Heart right ventricle (tissue), 16 donors: ENCODE measurements at regions not wholly inside any gene's neighbourhood (a gene's known extent, or its start where the extent isn't known, plus 50 kb on each side); places are given as distances from the start of the nearest gene placed in this dataset.

Experiments
- ATAC-seq, 8 donors: fragments of 200-7000 bp; cut with Tn5 transposase; one replicate each; pipeline ENCODE4 v1.9.1; 2020; ENCODE audit warnings: mild to moderate bottlenecking in 8 of 8, moderate library complexity in 8 of 8, moderate number of reproducible peaks in 1 of 8
- DNase-seq, 2 donors: peaks; one replicate each; pipeline ENCODE4 v3.0.0-alpha.2; 2020
- H3K27ac ChIP-seq, 10 donors: fragments of 200-600 bp; sonication (generic) in 2 of 10; one replicate each; pipeline versions ENCODE4 v1.5.0 to v1.8.0; 2020 to 2022; ENCODE audit warnings: mild to moderate bottlenecking in 3 of 10
- H3K27me3 ChIP-seq, 7 donors: fragments of 200-600 bp; one replicate each; pipeline ENCODE4 v1.8.0; 2021 to 2022; ENCODE audit warnings: mild to moderate bottlenecking in 2 of 7
- H3K36me3 ChIP-seq, 9 donors: fragments of 200-600 bp; sonication (generic) in 1 of 9; one replicate each; pipeline versions ENCODE4 v1.5.0 to v1.8.0; 2020 to 2022; ENCODE audit warnings: mild to moderate bottlenecking in 2 of 9
- H3K4me1 ChIP-seq, 9 donors: fragments of 200-600 bp; sonication (generic) in 1 of 9; one replicate each; pipeline versions ENCODE4 v1.5.0 to v1.8.0; 2020 to 2022; ENCODE audit warnings: mild to moderate bottlenecking in 4 of 9
- H3K4me3 ChIP-seq, 10 donors: fragments of 200-600 bp; sonication (generic) in 2 of 10; one replicate each; pipeline versions ENCODE4 v1.5.0 to v1.8.0; 2020 to 2022; ENCODE audit warnings: mild to moderate bottlenecking in 7 of 10, moderate library complexity in 2 of 10
- H3K9me3 ChIP-seq, 11 donors: fragments of 200-600 bp in 10 of 11; sonication (generic) in 2 of 11; one replicate each; pipeline versions ENCODE4 v1.5.0 to v1.8.0; 2013 to 2022; ENCODE audit warnings: mild to moderate bottlenecking in 2 of 11, control low read depth in 1 of 11, moderate library complexity in 1 of 11
- WGBS, 2 donors: extraction: QIAGEN DNeasy Blood & Tissue Kit; methylation state at CpG; one replicate each; pipeline ENCODE4 v1.1.7; 2013; ENCODE audit warnings: inconsistent platforms in 1 of 2; 5-methylcytosine and 5-hydroxymethylcytosine counted together
- intact Hi-C, 10 donors: fragments of 100-400 bp; cut with DNase I; formaldehyde crosslinking; loops; one replicate each; pipeline versions ENCODE4 v1.11.1 to v1.14.2; 2022
- TF ChIP-seq, protein P1 (sequence below), 9 donors: fragments of 200-600 bp; sonication (generic) in 2 of 9; IDR thresholded peaks; one replicate each; pipeline versions ENCODE4 v1.5.0 to v1.8.0; 2021 to 2022; ENCODE audit warnings: antibody characterized with exemption in 9 of 9, mild to moderate bottlenecking in 5 of 9, moderate library complexity in 1 of 9
- donor health status: Arrhythmogenic right ventricular cardiomyopathy.
- donor health status: ischemic (EF 13 %, LVEDD 7.1; RV severe dilation, severe dysfunction).
- donor health status: healthy with polysubstance abuse.
- donor health status: DM: no; HTN: yes; CAD: no.
- donor health status: DM: no; HTN: no; CAD: no.
- donor health status: ischemic (EF 25% LVEDD 6.9; RV normal size, moderate dysfunction).
- donor health status: ischemic (EF 25% LVEDD 5.7; RV mildly dilated, moderate dysfunction).
- donor health status: healthy.
- donor health status: DM: yes; HTN: yes; CAD: no.
- donor health status: Ischemic cardiomyopathy.
- donor health status: ischemic (EF 35%, LVEDD 5.7; RV mildly dilated, moderate dysfunction).
- donor health status: nonischemic (EF 11% LVEDD 7.7; RV severe dilation, severe dysfunction).
- donor health status: DM: yes; HTN: yes; CAD: no.
- donor health status: PGD.
- donor health status: ischemic (EF 29% LVEDD 5.4; RV normal size, mild dysfunction).
- donor health status: nonischemic (EF 23%, LVEDD 6.1; RV moderate dilation, normal function).

DNA sequence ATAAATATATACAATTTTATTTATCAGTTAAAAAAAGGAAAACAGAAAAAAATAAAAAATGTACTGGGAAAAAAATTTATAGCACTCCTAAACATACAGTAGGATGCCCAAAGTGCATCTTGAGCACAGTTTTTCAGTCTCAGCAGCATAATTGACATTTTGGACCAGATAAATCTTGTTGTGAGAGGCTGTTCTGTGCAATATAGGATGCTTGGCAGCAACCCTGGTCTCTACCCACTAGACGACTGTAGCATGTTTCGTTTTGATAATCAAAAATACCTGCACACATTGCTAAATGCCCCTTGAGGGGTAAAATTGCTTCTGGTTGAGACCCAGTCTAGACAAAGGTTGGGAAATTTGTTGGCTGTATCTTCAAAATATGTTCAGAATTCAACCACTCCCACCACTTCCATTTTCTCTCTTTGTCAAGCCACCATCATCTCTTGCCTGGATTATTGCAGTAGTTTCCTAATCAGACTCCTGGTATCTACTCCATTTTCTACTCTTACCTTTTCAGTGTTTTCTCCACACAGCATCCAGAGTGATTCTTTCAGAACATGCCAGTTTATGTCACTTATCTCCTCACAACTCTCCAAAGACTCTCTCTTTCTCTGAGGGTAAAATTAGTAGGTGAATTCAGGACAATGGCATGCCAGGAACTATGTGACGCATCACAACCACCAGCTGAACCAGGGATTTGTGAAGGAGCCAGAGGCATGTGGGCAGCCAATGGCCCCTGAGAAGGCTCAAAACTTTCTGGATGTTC is 91.4 kb downstream of the GPR85 start:
- Histone ChIP-seq H3K27me3 (no peaks in the 10 kb centered on the region), H3K36me3 (no peaks in the 10 kb centered on the region), H3K4me1 (peaks cover 0 to 8% (median 0%) of the 10 kb centered on the region in 9 donors), H3K4me3 (peak overlapping the region; percentile 11 to 47 (median 32)), H3K9me3 (peaks cover 0 to 15% (median 0%) of the 10 kb centered on the region in 11 donors), H3K27ac (peak overlapping the region; percentile 55 to 90 (median 84))
- peak; percentile 77 to 96 (median 94) for ATAC-seq
- peak; percentile 13 to 54 for DNase-seq
- WGBS, 2 donors = 47 to 50% methylated on average over 3 of the region's 3 CpGs
- TF ChIP-seq, protein P1, sequence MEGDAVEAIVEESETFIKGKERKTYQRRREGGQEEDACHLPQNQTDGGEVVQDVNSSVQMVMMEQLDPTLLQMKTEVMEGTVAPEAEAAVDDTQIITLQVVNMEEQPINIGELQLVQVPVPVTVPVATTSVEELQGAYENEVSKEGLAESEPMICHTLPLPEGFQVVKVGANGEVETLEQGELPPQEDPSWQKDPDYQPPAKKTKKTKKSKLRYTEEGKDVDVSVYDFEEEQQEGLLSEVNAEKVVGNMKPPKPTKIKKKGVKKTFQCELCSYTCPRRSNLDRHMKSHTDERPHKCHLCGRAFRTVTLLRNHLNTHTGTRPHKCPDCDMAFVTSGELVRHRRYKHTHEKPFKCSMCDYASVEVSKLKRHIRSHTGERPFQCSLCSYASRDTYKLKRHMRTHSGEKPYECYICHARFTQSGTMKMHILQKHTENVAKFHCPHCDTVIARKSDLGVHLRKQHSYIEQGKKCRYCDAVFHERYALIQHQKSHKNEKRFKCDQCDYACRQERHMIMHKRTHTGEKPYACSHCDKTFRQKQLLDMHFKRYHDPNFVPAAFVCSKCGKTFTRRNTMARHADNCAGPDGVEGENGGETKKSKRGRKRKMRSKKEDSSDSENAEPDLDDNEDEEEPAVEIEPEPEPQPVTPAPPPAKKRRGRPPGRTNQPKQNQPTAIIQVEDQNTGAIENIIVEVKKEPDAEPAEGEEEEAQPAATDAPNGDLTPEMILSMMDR (IDR thresholded peaks at IDR 0.05) = no peak
- intact Hi-C loops = no loop called here

DNA sequence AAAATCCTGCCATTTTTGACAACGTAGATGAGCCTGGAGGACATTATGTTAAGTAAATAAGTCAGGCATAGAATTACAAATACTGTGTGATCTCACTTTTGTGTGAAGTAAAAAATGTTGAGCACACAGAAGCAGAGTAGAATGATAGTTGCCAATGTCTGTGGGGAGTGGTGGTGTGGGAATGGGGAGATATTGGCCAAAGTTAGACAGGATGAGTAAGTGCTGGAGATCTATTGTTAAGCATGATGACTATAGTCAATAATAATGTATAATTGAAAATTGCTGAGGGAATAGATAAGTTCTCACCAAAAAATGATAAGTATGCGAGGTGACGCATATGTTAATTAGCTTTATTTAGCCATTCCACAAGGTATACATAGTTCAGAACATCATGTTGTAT is 92.0 kb downstream of the GPR85 start:
- intact Hi-C loops = no loop called here
- Histone ChIP-seq H3K27me3 (no peaks in the 10 kb centered on the region), H3K4me1 (peaks cover 0 to 8% (median 0%) of the 10 kb centered on the region in 9 donors), H3K9me3 (peaks cover 0 to 15% (median 0%) of the 10 kb centered on the region in 11 donors), H3K36me3 (no peaks in the 10 kb centered on the region), H3K27ac (peak overlapping the region; percentile 55 to 90 (median 84)), H3K4me3 (peak overlapping the region; percentile 11 to 47 (median 32))
- WGBS, 2 donors = 73 to 77% methylated on average over 3 of the region's 3 CpGs
- ATAC-seq (peak in 3 of 8 donors; percentile 42 to 54 (median 44)), DNase-seq (no peak)
- TF ChIP-seq, protein P1 (IDR thresholded peaks at IDR 0.05) = no peak

DNA sequence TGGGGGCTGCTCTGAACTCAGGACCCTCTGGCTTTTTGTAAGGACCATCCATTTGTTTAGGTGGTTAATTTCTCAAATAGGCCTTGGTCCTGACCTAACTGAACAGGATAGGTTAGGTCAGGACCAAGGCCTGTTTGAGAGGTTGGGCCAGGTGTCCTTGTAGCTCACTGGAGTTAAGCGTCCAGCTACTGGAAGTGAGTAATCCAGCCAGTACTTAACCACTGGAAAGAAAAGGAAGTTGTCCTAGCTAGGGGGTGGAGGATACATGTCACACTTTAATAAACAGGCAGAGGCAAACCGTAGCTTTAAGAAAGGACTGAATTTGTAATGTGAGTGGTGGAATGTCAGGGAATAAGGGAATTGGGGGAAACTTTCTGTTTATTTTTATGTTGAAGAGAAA is 96.0 kb downstream of the GPR85 start:
- Histone ChIP-seq H3K27ac (peak overlapping the region in 6 of 10 donors; percentile 42 to 74 (median 56)), H3K4me3 (no peak overlapping the region), H3K27me3 (no peaks in the 10 kb centered on the region), H3K36me3 (no peaks in the 10 kb centered on the region), H3K4me1 (peaks cover 0 to 18% (median 7%) of the 10 kb centered on the region in 9 donors), H3K9me3 (peaks cover 0 to 15% (median 0%) of the 10 kb centered on the region in 11 donors)
- TF ChIP-seq, protein P1 (IDR thresholded peaks at IDR 0.05) = no peak
- DNase-seq (no peak), ATAC-seq (peak in 2 of 8 donors; percentile 28 to 73)
- intact Hi-C loops = no loop called here
- 47 to 53% methylated on average over 2 of the region's 2 CpGs for WGBS, 2 donors

DNA sequence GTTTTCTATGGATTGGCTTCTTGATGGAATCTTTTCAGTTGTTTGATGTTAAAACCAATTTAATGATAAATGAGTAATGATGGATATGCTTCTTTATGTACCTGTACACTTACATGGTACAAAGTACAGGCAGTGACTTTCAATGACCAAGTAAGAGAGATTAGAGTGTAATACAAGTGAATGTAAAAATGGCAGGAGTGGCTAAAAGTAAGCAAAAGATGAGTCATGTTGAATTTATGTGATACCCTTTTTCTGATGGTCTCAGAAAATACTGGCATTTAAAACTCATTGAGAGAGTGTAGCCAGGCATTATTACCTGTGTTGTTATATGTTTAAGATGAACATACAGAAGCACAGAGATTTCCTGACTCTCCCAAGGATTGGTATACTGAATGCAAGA is 97.1 kb downstream of the GPR85 start:
- intact Hi-C loops = no loop called here

More for the DNA sequence above, 97.1 kb downstream of the GPR85 start:
- ATAC-seq (no peak), DNase-seq (no peak)
- Histone ChIP-seq H3K27me3 (no peaks in the 10 kb centered on the region), H3K4me3 (no peak overlapping the region), H3K4me1 (peaks cover 0 to 22% (median 7%) of the 10 kb centered on the region in 9 donors), H3K36me3 (no peaks in the 10 kb centered on the region), H3K9me3 (peaks cover 0 to 15% (median 0%) of the 10 kb centered on the region in 11 donors), H3K27ac (peak overlapping the region in 4 of 10 donors; percentile 42 to 74 (median 56))
- TF ChIP-seq, protein P1 (IDR thresholded peaks at IDR 0.05) = no peak
